OCI-M2 (cell line): ENCODE measurements at regions not wholly inside any gene's neighbourhood (a gene's known extent, or its start where the extent isn't known, plus 50 kb on each side); places are given as distances from the start of the nearest gene placed in this dataset.

Experiments
- DNase-seq: peaks from one replicate; lab custom pipeline; 2025; ENCODE audit not compliant: unreplicated experiment; lab: John Stamatoyannopoulos, UW

- no peak for DNase-seq
Measured at GRCh38 chr2:196565106-196565765, 74.3 kb upstream of the CCDC150 start.

GRCh38 chr2:196565982-196566381 is 73.5 kb upstream of the CCDC150 start:
- no peak for DNase-seq

DNA sequence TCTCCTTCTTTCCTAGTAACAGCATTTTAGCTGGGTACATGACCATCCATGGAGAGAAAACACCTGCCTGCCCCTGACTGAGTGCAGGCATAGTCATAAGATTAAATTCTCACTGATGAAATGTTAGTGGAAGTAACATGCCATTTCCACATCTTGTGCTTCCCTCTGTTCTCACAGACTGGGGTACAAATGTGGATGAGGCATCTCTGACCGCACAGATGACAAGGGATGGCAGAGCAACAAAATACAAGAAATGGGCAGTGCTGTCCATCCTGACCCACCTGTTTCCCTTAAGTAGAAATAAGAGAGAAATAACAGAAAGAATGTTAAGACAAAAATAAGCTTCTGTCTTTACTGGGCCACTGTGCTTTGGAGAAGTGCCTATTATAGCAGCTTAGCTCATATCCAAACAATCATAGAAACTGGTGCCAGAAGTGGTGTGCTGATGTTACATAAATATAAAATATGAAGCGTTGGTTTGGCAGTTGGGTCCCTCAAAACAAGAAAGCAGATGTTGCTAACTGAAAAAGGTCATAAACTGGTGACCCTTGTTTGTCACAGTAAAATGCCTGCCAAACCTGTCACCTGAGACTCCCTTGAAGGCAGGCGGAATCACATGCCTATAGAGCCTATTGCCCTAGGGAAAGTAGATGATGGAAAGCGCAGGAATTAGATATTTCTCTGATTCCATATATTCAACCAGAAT is 72.4 kb upstream of the CCDC150 start:
- DNase-seq: no peak

DNA sequence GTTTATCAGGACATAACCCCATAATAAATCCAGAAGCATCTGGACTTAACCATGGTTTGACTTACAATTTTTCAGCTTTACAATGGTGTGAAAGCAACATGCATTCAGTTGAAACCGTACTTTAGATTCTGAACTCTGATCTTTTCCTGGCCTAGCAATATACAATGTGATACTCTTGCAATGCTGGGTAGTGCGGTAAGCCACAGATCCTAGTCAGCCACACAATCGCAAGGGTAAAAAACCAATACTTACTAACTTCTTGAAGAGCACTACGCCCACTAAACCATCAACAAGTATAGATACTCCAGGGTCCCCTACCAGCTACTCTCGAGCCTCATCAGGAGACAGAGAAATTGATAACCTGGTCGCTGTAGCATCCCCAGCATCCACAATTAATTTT is 71.0 kb upstream of the CCDC150 start:
- no peak for DNase-seq

DNA sequence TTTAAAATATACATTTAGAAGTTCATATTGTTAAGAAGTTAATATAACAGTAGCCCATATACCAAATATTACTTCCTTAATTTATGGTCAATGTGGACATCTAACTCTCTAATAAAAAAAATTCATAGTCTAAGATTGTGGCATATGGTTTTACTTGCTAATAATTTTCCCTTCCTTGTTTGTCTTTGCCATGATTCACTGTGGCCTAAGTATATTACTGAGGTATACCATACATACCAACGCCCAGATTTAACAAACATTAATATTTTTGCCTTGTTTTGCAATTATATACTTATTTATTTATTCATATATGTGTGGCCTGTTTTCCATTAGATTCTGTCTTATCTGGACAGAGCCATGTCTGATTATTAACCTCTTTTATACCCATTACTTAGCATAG is 54.6 kb upstream of the CCDC150 start:
- DNase-seq: no peak

DNA sequence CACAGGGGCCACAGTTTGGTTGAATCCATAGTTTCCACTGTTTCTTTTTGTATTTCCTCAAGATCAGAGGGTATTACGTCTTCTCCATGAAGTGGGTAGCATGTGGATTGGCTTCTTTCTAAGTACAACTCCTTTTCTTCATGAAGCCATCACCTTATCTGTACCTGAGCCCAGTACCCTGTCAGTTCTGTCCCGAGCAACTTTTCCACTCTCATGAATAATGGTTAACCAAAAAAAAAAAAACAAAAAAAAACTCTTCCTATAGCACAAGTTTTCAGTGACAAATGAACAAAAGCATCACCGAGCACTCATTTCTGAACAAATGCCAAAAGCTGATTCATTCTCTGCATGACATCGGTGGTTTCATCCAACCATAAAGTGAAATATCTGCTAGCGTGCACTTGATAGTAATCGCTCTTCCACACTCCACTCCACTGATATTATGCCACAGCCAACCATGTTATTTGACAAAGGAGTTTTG is 53.0 kb upstream of the CCDC150 start:
- DNase-seq: no peak

DNA sequence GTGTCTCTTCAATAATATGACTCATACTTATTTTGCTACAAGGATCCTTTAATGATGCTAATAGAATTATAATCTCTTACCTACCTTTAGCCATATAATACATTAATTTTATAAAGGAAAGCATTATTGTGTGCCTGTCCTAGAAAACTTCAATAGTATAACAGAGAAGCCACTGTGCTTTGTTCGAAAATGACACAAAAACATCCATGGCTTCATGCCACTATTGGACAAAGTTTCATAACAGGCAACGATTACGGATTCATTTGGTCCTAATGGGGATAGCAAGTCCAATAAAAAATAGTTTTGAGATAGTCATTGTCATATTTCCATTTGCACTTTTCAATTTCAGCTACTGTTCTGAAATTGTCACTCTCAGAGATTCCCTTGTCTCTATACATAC is 52.5 kb upstream of the CCDC150 start:
- no peak for DNase-seq

DNA sequence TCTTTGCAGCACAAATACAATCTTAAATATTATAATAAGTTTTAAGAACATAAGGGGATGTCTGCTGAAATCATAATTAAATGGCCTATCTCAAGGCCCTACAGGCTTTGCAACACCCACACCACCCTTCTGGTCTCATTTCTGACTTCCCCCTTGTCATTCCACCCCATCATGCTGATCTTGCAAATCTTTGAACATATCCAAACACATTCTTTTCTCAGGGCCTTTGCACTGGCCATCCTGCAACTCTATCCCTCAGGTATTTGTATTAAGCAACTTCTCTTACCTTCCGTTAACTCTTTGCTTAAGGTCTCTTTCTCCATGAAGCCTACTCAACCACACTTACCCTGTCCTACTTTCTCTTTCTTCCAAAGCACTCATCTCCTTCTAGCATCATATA is 51.8 kb upstream of the CCDC150 start:
- no peak for DNase-seq

- DNase-seq: no peak
Measured at GRCh38 chr2:196589419-196589818, 50.1 kb upstream of the CCDC150 start.
